ENCODE measurements at regions not wholly inside any gene's neighbourhood (a gene's known extent, or its start where the extent isn't known, plus 50 kb on each side); places are given as distances from the start of the nearest gene placed in this dataset.
"Not testable (repeated sequence)": the region's sequence is repeated elsewhere in the genome, so short reads cannot be mapped to it uniquely, and the experiment has no call there.

- no peak for TF ChIP-seq CTCF (conservative IDR thresholded peaks at IDR 0.05; ENCODE audit: low read length)
- DNase-seq (ENCODE audit: low read depth) = no peak
- no peak overlapping the region for H3K4me3 ChIP-seq (ENCODE audit: low read length)
Observed at GRCh38 chr1:193451001-193451400, 264.6 kb upstream of the B3GALT2 start.

- TF ChIP-seq CTCF (conservative IDR thresholded peaks at IDR 0.05; ENCODE audit: low read length) = no peak
Observed at GRCh38 chr1:193448682-193449461, 262.5 kb upstream of the B3GALT2 start.

GRCh38 chr1:193443886-193444285 is 257.5 kb upstream of the B3GALT2 start:
- no peak for DNase-seq (ENCODE audit: low read depth)
- no peak for TF ChIP-seq CTCF (conservative IDR thresholded peaks at IDR 0.05; ENCODE audit: low read length)
- no peak overlapping the region for H3K4me3 ChIP-seq (ENCODE audit: low read length)

More at GRCh38 chr1:193448682-193449461, 262.5 kb upstream of the B3GALT2 start:
- H3K4me3 ChIP-seq (ENCODE audit: low read length) = no peak overlapping the region
- DNase-seq (ENCODE audit: low read depth) = no peak

- no peak overlapping the region for H3K4me3 ChIP-seq (ENCODE audit: low read length)
- TF ChIP-seq CTCF (conservative IDR thresholded peaks at IDR 0.05; ENCODE audit: low read length) = no peak
- DNase-seq (ENCODE audit: low read depth) = no peak
Observed at GRCh38 chr1:193438771-193439170, 252.4 kb upstream of the B3GALT2 start.

GRCh38 chr1:193438312-193438711 is 251.9 kb upstream of the B3GALT2 start:
- TF ChIP-seq CTCF (conservative IDR thresholded peaks at IDR 0.05; ENCODE audit: low read length) = no peak
- no peak for DNase-seq (ENCODE audit: low read depth)

GRCh38 chr1:193437785-193438184 is 251.4 kb upstream of the B3GALT2 start:
- TF ChIP-seq CTCF (conservative IDR thresholded peaks at IDR 0.05; ENCODE audit: low read length) = no peak
- no peak overlapping the region for H3K4me3 ChIP-seq (ENCODE audit: low read length)
- no peak for DNase-seq (ENCODE audit: low read depth)

More at GRCh38 chr1:193438312-193438711, 251.9 kb upstream of the B3GALT2 start:
- H3K4me3 ChIP-seq (ENCODE audit: low read length) = no peak overlapping the region

GRCh38 chr1:193437333-193437732 is 250.9 kb upstream of the B3GALT2 start:
- DNase-seq (ENCODE audit: low read depth); H3K4me3 ChIP-seq (ENCODE audit: low read length): not testable (repeated sequence)
